GM21528 (cell line): ENCODE measurements at regions not wholly inside any gene's neighbourhood (a gene's known extent, or its start where the extent isn't known, plus 50 kb on each side); places are given as distances from the start of the nearest gene placed in this dataset.

Experiments used
- ATAC-seq: cut with Tn5 transposase; IDR thresholded peaks from one replicate; pipeline ENCODE4 v1.9.1; 2021; ENCODE audit warnings: mild to moderate bottlenecking, moderate library complexity; ENCODE audit not compliant: unreplicated experiment, low FRiP score

- ATAC-seq = no peak
Observed at GRCh38 chr9:85215416-85215815, 526.3 kb downstream of the AGTPBP1 start.

- ATAC-seq = no peak
Observed at GRCh38 chr9:85213650-85214607, 527.8 kb downstream of the AGTPBP1 start.

- no peak for ATAC-seq
Observed at GRCh38 chr9:85212887-85213286, 528.9 kb downstream of the AGTPBP1 start.

GRCh38 chr9:85212209-85212608 lies 529.5 kb downstream of the AGTPBP1 start:
- ATAC-seq = no peak

- ATAC-seq = no peak
Observed at GRCh38 chr9:85208666-85209065, 533.1 kb downstream of the AGTPBP1 start.

GRCh38 chr9:85204176-85204575 lies 534.6 kb downstream of the NTRK2 start:
- no peak for ATAC-seq

GRCh38 chr9:85202596-85202995 lies 533.1 kb downstream of the NTRK2 start:
- no peak for ATAC-seq

- ATAC-seq = no peak
Observed at GRCh38 chr9:85200726-85201404, 531.3 kb downstream of the NTRK2 start.

GRCh38 chr9:85199866-85200495 lies 530.5 kb downstream of the NTRK2 start:
- ATAC-seq = no peak

GRCh38 chr9:85192750-85193149 lies 523.2 kb downstream of the NTRK2 start:
- ATAC-seq = no peak

- ATAC-seq = no peak
Observed at GRCh38 chr9:85186218-85186585, 516.7 kb downstream of the NTRK2 start.

GRCh38 chr9:85185486-85186217 lies 516.1 kb downstream of the NTRK2 start:
- no peak for ATAC-seq

GRCh38 chr9:85182383-85182782 lies 512.9 kb downstream of the NTRK2 start:
- no peak for ATAC-seq

- ATAC-seq = no peak
Observed at GRCh38 chr9:85178474-85178873, 508.9 kb downstream of the NTRK2 start.

GRCh38 chr9:85173967-85174366 lies 504.4 kb downstream of the NTRK2 start:
- no peak for ATAC-seq

- ATAC-seq = no peak
Observed at GRCh38 chr9:85172001-85172978, 502.8 kb downstream of the NTRK2 start.

- no peak for ATAC-seq
Observed at GRCh38 chr9:85171163-85171562, 501.6 kb downstream of the NTRK2 start.

GRCh38 chr9:85168412-85168811 lies 498.9 kb downstream of the NTRK2 start:
- no peak for ATAC-seq

- ATAC-seq = no peak
Observed at GRCh38 chr9:85167146-85167545, 497.6 kb downstream of the NTRK2 start.
